Activated naive CD4-positive, alpha-beta T cell treated with anti-CD3 and anti-CD28 coated beads for 36 hours (primary cell): ENCODE measurements at regions not wholly inside any gene's neighbourhood (a gene's known extent, or its start where the extent isn't known, plus 50 kb on each side); places are given as distances from the start of the nearest gene placed in this dataset.

Experiments used
- CTCF ChIA-PET: fragments of 350-600 bp; sonication (Branson Sonifier 250); formaldehyde crosslinking; loops from one replicate; lab custom pipeline; 2021; ENCODE audit warnings: antibody characterized with exemption; lab: Charles Lee
- DNase-seq: peaks from one replicate; pipeline ENCODE4 v3.0.0-alpha.2; 2020
- H3K27ac Mint-ChIP-seq: one replicate; pipeline ENCODE4 v1.8.0; 2021; ENCODE audit warnings: mild to moderate bottlenecking, mixed read lengths
- H3K27me3 Mint-ChIP-seq: one replicate; pipeline ENCODE4 v1.8.0; 2021; ENCODE audit warnings: low read depth, mixed read lengths
- H3K36me3 Mint-ChIP-seq: one replicate; pipeline ENCODE4 v1.8.0; 2021; ENCODE audit warnings: low read depth, mixed read lengths
- H3K4me1 Mint-ChIP-seq: one replicate; pipeline ENCODE4 v1.8.0; 2021; ENCODE audit warnings: low read depth, mixed read lengths
- H3K4me3 Mint-ChIP-seq: one replicate; pipeline ENCODE4 v1.8.0; 2021; ENCODE audit warnings: mild to moderate bottlenecking, moderate library complexity, mixed read lengths
- H3K9me3 Mint-ChIP-seq: one replicate; pipeline ENCODE4 v1.8.0; 2021; ENCODE audit warnings: mixed read lengths
- intact Hi-C: fragments of 100-400 bp; cut with micrococcal nuclease; formaldehyde crosslinking; loops from one replicate; pipeline ENCODE4 v1.15.1; 2023

GRCh38 chr6:147868427-147869190 lies 360.1 kb downstream of the SAMD5 start:
- no peaks in the 10 kb centered on the region for H3K9me3 Mint-ChIP-seq
- CTCF ChIA-PET: no interaction called here
- no peak overlapping the region for H3K4me3 Mint-ChIP-seq
- H3K4me1 Mint-ChIP-seq: no peaks in the 10 kb centered on the region
- H3K27ac Mint-ChIP-seq: no peak overlapping the region
- intact Hi-C loops: no loop called here
- DNase-seq: no peak
- no peaks in the 10 kb centered on the region for H3K36me3 Mint-ChIP-seq
- H3K27me3 Mint-ChIP-seq: no peaks in the 10 kb centered on the region

GRCh38 chr6:147869201-147869600 lies 360.7 kb downstream of the SAMD5 start:
- Mint-ChIP-seq H3K4me3 (no peak overlapping the region), H3K9me3 (no peaks in the 10 kb centered on the region), H3K27me3 (no peaks in the 10 kb centered on the region), H3K36me3 (no peaks in the 10 kb centered on the region), H3K4me1 (no peaks in the 10 kb centered on the region), H3K27ac (no peak overlapping the region)
- DNase-seq: no peak
- intact Hi-C loops: no loop called here
- CTCF ChIA-PET: no interaction called here

GRCh38 chr6:147869869-147870268 lies 361.4 kb downstream of the SAMD5 start:
- Mint-ChIP-seq H3K4me3 (no peak overlapping the region), H3K27ac (no peak overlapping the region), H3K36me3 (no peaks in the 10 kb centered on the region), H3K27me3 (no peaks in the 10 kb centered on the region), H3K4me1 (no peaks in the 10 kb centered on the region), H3K9me3 (no peaks in the 10 kb centered on the region)
- CTCF ChIA-PET: no interaction called here
- intact Hi-C loops: no loop called here
- DNase-seq: no peak

- Mint-ChIP-seq H3K9me3 (no peaks in the 10 kb centered on the region), H3K4me3 (no peak overlapping the region), H3K36me3 (no peaks in the 10 kb centered on the region), H3K4me1 (no peaks in the 10 kb centered on the region), H3K27me3 (no peaks in the 10 kb centered on the region), H3K27ac (no peak overlapping the region)
- CTCF ChIA-PET: no interaction called here
- DNase-seq: no peak
- intact Hi-C loops: no loop called here
Measured at GRCh38 chr6:147870506-147871110, 362.1 kb downstream of the SAMD5 start.

GRCh38 chr6:147872002-147872401 lies 363.5 kb downstream of the SAMD5 start:
- CTCF ChIA-PET: interaction anchor here (0.6 kb wide), 1 partner anchor 686 kb away, joined by 3 read pairs; no protein-coding TSS in a partner anchor
- intact Hi-C loops: no loop called here
- Mint-ChIP-seq H3K27ac (no peak overlapping the region), H3K36me3 (no peaks in the 10 kb centered on the region), H3K27me3 (no peaks in the 10 kb centered on the region), H3K4me3 (no peak overlapping the region), H3K4me1 (no peaks in the 10 kb centered on the region), H3K9me3 (no peaks in the 10 kb centered on the region)
- no peak for DNase-seq

GRCh38 chr6:147873816-147874215 lies 365.3 kb downstream of the SAMD5 start:
- no peaks in the 10 kb centered on the region for H3K9me3 Mint-ChIP-seq
- CTCF ChIA-PET: no interaction called here
- no peak for DNase-seq
- no peaks in the 10 kb centered on the region for H3K36me3 Mint-ChIP-seq
- no peaks in the 10 kb centered on the region for H3K27me3 Mint-ChIP-seq
- H3K4me1 Mint-ChIP-seq: no peaks in the 10 kb centered on the region
- H3K27ac Mint-ChIP-seq: no peak overlapping the region
- H3K4me3 Mint-ChIP-seq: no peak overlapping the region
- intact Hi-C loops: no loop called here

- intact Hi-C loops: no loop called here
- H3K4me3 Mint-ChIP-seq: no peak overlapping the region
- no peak for DNase-seq
- CTCF ChIA-PET: no interaction called here
- H3K36me3 Mint-ChIP-seq: no peaks in the 10 kb centered on the region
- no peaks in the 10 kb centered on the region for H3K4me1 Mint-ChIP-seq
- no peaks in the 10 kb centered on the region for H3K9me3 Mint-ChIP-seq
- no peaks in the 10 kb centered on the region for H3K27me3 Mint-ChIP-seq
- no peak overlapping the region for H3K27ac Mint-ChIP-seq
Measured at GRCh38 chr6:147874322-147874721, 365.8 kb downstream of the SAMD5 start.

GRCh38 chr6:147879031-147879580 lies 370.6 kb downstream of the SAMD5 start:
- Mint-ChIP-seq H3K4me1 (no peaks in the 10 kb centered on the region), H3K36me3 (no peaks in the 10 kb centered on the region), H3K9me3 (no peaks in the 10 kb centered on the region), H3K27ac (no peak overlapping the region), H3K4me3 (no peak overlapping the region), H3K27me3 (no peaks in the 10 kb centered on the region)
- CTCF ChIA-PET: no interaction called here
- intact Hi-C loops: no loop called here
- DNase-seq: no peak

- Mint-ChIP-seq H3K27me3 (no peaks in the 10 kb centered on the region), H3K36me3 (no peaks in the 10 kb centered on the region), H3K4me1 (no peaks in the 10 kb centered on the region), H3K9me3 (no peaks in the 10 kb centered on the region), H3K27ac (no peak overlapping the region), H3K4me3 (no peak overlapping the region)
- DNase-seq: no peak
- CTCF ChIA-PET: no interaction called here
- intact Hi-C loops: no loop called here
Measured at GRCh38 chr6:147881432-147881831, 372.9 kb downstream of the SAMD5 start.

GRCh38 chr6:147888374-147888773 lies 379.9 kb downstream of the SAMD5 start:
- CTCF ChIA-PET: no interaction called here
- intact Hi-C loops: no loop called here

GRCh38 chr6:147891671-147892070 lies 383.2 kb downstream of the SAMD5 start:
- Mint-ChIP-seq H3K4me1 (no peaks in the 10 kb centered on the region), H3K36me3 (no peaks in the 10 kb centered on the region), H3K27ac (no peak overlapping the region), H3K9me3 (peaks cover 5% of the 10 kb centered on the region), H3K4me3 (no peak overlapping the region), H3K27me3 (no peaks in the 10 kb centered on the region)
- CTCF ChIA-PET: no interaction called here
- no peak for DNase-seq
- intact Hi-C loops: no loop called here

More at GRCh38 chr6:147888374-147888773, 379.9 kb downstream of the SAMD5 start:
- Mint-ChIP-seq H3K27me3 (no peaks in the 10 kb centered on the region), H3K36me3 (no peaks in the 10 kb centered on the region), H3K9me3 (peaks cover 5% of the 10 kb centered on the region), H3K4me3 (no peak overlapping the region), H3K4me1 (no peaks in the 10 kb centered on the region), H3K27ac (no peak overlapping the region)
- no peak for DNase-seq

- H3K4me1 Mint-ChIP-seq: no peaks in the 10 kb centered on the region
- H3K27me3 Mint-ChIP-seq: no peaks in the 10 kb centered on the region
- intact Hi-C loops: no loop called here
- CTCF ChIA-PET: no interaction called here
- peaks cover 2% of the 10 kb centered on the region for H3K9me3 Mint-ChIP-seq
- H3K4me3 Mint-ChIP-seq: no peak overlapping the region
- no peak overlapping the region for H3K27ac Mint-ChIP-seq
- DNase-seq: no peak
- H3K36me3 Mint-ChIP-seq: no peaks in the 10 kb centered on the region
Measured at GRCh38 chr6:147892476-147892875, 384.0 kb downstream of the SAMD5 start.

GRCh38 chr6:147895272-147895671 lies 386.8 kb downstream of the SAMD5 start:
- H3K27me3 Mint-ChIP-seq: no peaks in the 10 kb centered on the region
- no peaks in the 10 kb centered on the region for H3K9me3 Mint-ChIP-seq
- CTCF ChIA-PET: no interaction called here
- H3K27ac Mint-ChIP-seq: no peak overlapping the region
- H3K36me3 Mint-ChIP-seq: no peaks in the 10 kb centered on the region
- H3K4me3 Mint-ChIP-seq: no peak overlapping the region
- intact Hi-C loops: no loop called here
- no peak for DNase-seq
- H3K4me1 Mint-ChIP-seq: no peaks in the 10 kb centered on the region
